VCaP (cell line): ENCODE measurements at regions not wholly inside any gene's neighbourhood (a gene's known extent, or its start where the extent isn't known, plus 50 kb on each side); places are given as distances from the start of the nearest gene placed in this dataset.

Source experiments
- H3K27ac ChIP-seq: fragments of 450-650 bp; 2 replicates; pipeline ENCODE4 v1.5.1; 2017
- CTCF ChIP-seq: fragments of 450-650 bp; conservative IDR thresholded peaks from 2 replicates; pipeline ENCODE4 v1.5.1; 2017; ENCODE audit warnings: mild to moderate bottlenecking, moderate library complexity

GRCh38 chr6:47117314-47117713 is 75.2 kb upstream of the ADGRF1 start:
- no peak overlapping the region for H3K27ac ChIP-seq
- TF ChIP-seq CTCF: no peak

- TF ChIP-seq CTCF: no peak
- H3K27ac ChIP-seq: no peak overlapping the region
Measured at GRCh38 chr6:47116606-47117005, 74.5 kb upstream of the ADGRF1 start.

- no peak overlapping the region for H3K27ac ChIP-seq
- no peak for TF ChIP-seq CTCF
Measured at GRCh38 chr6:47116086-47116485, 74.0 kb upstream of the ADGRF1 start.

- no peak for TF ChIP-seq CTCF
- H3K27ac ChIP-seq: no peak overlapping the region
Measured at GRCh38 chr6:47114460-47114859, 72.3 kb upstream of the ADGRF1 start.

- TF ChIP-seq CTCF: no peak
- no peak overlapping the region for H3K27ac ChIP-seq
Measured at GRCh38 chr6:47112317-47112716, 70.2 kb upstream of the ADGRF1 start.

GRCh38 chr6:47111685-47112084 is 69.6 kb upstream of the ADGRF1 start:
- H3K27ac ChIP-seq: no peak overlapping the region
- TF ChIP-seq CTCF: no peak

- no peak overlapping the region for H3K27ac ChIP-seq
- TF ChIP-seq CTCF: no peak
Measured at GRCh38 chr6:47109281-47109680, 67.1 kb upstream of the ADGRF1 start.

GRCh38 chr6:47106721-47107197 is 64.6 kb upstream of the ADGRF1 start:
- no peak for TF ChIP-seq CTCF
- no peak overlapping the region for H3K27ac ChIP-seq
